ENCODE measurements at regions not wholly inside any gene's neighbourhood (a gene's known extent, or its start where the extent isn't known, plus 50 kb on each side); places are given as distances from the start of the nearest gene placed in this dataset.
"Not testable (repeated sequence)": the region's sequence is repeated elsewhere in the genome, so short reads cannot be mapped to it uniquely, and the experiment has no call there.

DNA sequence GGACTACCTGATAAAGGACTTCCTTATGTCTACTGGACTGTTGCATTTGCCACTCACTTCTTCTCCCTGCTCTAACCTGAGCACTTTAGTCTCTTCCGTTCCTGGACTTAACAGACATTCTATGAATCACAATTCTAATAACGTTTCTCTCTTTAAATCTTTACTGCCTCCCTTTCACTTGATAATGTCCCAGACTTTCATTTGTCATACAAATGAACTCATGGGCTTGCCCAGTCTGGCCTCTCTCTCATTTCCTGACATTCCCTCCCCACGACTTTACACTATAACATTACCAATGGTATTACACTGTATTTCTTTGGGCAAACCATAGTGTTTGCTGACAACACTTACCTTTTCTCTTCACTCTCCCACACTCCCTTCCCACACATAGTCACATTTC, 540.7 kb upstream of the TMEFF2 start:
- Histone ChIP-seq H3K27ac (no peak overlapping the region), H3K4me3 (no peak overlapping the region), H3K9me3 (replicated peaks) (no peaks in the 10 kb centered on the region), H3K4me1 (replicated peaks) (no peaks in the 10 kb centered on the region), H3K36me3 (no peaks in the 10 kb centered on the region), H3K27me3 (replicated peaks) (no peaks in the 10 kb centered on the region; the same call in 1 of the 2 replicates)
- no peak for DNase-seq (ENCODE audit: low read depth in 1 of 2, low spot score in 2 of 2)

DNA sequence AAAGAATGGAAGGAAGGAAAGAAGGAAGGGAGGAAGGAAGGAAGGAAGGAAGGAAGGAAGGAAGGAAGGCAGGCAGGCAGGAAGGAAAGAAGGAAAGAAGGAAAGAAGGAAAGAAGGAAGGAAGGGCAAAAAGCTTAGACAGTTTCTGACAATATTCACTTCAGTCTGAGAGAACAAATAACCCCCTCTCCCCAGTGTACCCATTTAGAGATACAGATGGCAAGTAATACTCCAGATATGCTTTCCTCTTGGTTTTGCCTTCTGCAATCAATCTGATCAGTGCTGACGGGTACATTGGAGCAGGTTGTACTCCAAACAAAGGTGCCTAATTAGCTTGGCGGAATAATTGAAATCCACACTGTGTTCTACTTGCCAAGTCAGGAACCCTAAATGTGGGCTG, 534.6 kb upstream of the TMEFF2 start:
- no peaks in the 10 kb centered on the region for H3K9me3 ChIP-seq (replicated peaks)
- DNase-seq (ENCODE audit: low read depth in 1 of 2, low spot score in 2 of 2) = no peak
- H3K4me3 ChIP-seq = no peak overlapping the region
- H3K4me1 ChIP-seq (replicated peaks) = no peaks in the 10 kb centered on the region
- no peaks in the 10 kb centered on the region for H3K36me3 ChIP-seq
- no peaks in the 10 kb centered on the region for H3K27me3 ChIP-seq (replicated peaks)
- H3K27ac ChIP-seq = no peak overlapping the region

DNA sequence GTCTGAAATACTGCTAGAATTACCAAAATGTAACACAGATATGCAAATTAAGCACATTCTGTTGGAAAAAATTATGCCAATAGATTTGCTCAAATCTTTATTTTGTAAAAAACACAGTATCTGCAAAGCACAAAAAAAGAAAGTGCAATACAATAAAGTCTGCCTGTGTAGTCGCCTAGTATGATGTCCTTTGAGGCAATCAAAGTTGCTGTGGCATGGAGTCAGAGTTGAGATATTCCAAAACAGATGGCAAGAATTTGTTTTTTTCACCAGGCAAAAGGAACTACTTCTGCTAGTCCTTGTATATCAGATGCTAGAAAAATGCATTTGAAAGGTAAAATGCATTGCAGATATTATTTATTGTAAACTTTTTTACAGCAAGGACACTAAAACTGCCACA, 531.3 kb upstream of the TMEFF2 start:
- no peaks in the 10 kb centered on the region for H3K9me3 ChIP-seq (replicated peaks)
- H3K36me3 ChIP-seq = no peaks in the 10 kb centered on the region
- H3K4me3 ChIP-seq = no peak overlapping the region
- DNase-seq (ENCODE audit: low read depth in 1 of 2, low spot score in 2 of 2) = no peak
- no peaks in the 10 kb centered on the region for H3K27me3 ChIP-seq (replicated peaks)
- no peaks in the 10 kb centered on the region for H3K4me1 ChIP-seq (replicated peaks)
- H3K27ac ChIP-seq = no peak overlapping the region

DNA sequence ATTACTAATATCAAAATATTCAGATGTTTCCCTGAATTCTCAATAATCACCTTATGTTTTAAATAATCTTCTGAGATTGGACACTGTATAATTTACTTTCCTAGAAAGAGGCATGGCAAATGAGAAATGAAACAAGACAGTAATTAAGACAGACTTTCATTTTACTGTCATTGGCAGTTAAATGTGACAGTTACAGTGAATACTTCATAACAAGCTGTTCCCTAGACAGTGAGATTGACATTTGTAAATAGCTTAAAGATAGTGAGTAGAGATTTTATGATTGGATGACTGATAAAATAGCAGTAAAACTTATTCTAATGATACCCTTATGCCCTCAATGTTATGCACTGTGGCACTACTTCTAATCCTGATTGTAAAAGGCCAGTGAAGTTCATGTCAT, 524.9 kb upstream of the TMEFF2 start:
- no peaks in the 10 kb centered on the region for H3K4me1 ChIP-seq (replicated peaks)
- no peaks in the 10 kb centered on the region for H3K36me3 ChIP-seq
- H3K4me3 ChIP-seq = no peak overlapping the region
- DNase-seq (ENCODE audit: low read depth in 1 of 2, low spot score in 2 of 2) = no peak
- no peaks in the 10 kb centered on the region for H3K27me3 ChIP-seq (replicated peaks)
- H3K9me3 ChIP-seq (replicated peaks) = no peaks in the 10 kb centered on the region
- H3K27ac ChIP-seq = no peak overlapping the region

DNA sequence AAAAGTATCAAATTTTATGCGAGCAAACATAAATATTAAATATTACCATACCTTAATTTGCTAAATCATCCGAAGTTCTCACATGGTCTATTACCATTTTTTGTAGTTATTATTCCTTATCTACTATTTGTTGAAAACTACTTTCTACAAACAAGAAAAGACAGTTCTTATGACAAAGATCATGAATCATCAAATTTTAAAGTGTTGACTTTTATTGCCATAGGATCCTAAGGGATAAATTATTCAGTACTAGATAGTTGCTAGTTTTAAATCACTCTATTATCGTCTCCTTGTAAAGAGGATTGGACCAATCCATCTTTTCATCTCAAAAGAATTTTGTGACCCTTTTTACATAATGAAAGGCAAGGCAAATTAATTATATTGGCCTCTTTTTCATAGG, 523.6 kb upstream of the TMEFF2 start:
- Histone ChIP-seq H3K9me3 (replicated peaks) (no peaks in the 10 kb centered on the region), H3K4me3 (no peak overlapping the region), H3K27ac (no peak overlapping the region), H3K4me1 (replicated peaks) (no peaks in the 10 kb centered on the region), H3K27me3 (replicated peaks) (no peaks in the 10 kb centered on the region), H3K36me3 (no peaks in the 10 kb centered on the region)
- no peak for DNase-seq (ENCODE audit: low read depth in 1 of 2, low spot score in 2 of 2)

DNA sequence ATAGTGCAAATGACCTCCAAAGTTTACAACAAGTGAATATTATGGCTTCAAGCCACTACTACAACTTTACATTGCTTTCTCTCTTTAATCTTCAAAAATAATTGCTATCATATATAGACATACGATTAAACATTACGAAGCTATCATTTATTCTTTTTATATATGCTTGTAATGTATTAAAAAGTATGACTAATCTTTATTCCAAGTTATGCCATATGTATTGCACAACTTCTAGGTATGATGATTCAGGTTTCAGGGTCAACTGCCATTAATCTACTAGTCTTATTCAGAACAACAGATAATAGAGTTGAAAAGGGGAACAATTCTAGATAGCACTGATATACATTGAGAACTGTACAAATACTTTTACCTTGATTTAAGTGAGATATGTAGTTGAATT, 506.2 kb upstream of the TMEFF2 start:
- Histone ChIP-seq H3K4me1 (replicated peaks) (no peaks in the 10 kb centered on the region), H3K36me3 (no peaks in the 10 kb centered on the region), H3K27me3 (replicated peaks) (no peaks in the 10 kb centered on the region), H3K9me3 (replicated peaks) (no peaks in the 10 kb centered on the region), H3K27ac (no peak overlapping the region), H3K4me3 (no peak overlapping the region)
- no peak for DNase-seq (ENCODE audit: low read depth in 1 of 2, low spot score in 2 of 2)

DNA sequence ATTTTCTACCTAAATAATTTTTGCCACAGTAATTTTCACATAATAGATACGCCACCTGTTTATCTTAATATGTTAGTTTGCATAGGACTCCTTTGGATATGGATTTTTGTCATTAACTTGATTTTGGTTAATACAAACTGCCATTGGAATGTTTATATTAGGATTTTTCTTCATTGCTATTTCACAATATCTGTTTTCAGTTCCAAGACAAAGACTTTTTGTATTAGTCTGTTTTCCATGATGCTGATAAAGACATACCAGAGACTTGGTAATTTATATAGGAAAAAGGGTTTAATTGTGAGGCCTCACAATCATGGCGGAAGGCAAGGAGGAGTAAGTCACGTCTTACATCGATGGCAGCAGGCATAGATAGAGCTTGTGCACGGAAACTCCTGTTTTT, 503.1 kb upstream of the TMEFF2 start:
- no peaks in the 10 kb centered on the region for H3K36me3 ChIP-seq
- no peaks in the 10 kb centered on the region for H3K27me3 ChIP-seq (replicated peaks)

DNA sequence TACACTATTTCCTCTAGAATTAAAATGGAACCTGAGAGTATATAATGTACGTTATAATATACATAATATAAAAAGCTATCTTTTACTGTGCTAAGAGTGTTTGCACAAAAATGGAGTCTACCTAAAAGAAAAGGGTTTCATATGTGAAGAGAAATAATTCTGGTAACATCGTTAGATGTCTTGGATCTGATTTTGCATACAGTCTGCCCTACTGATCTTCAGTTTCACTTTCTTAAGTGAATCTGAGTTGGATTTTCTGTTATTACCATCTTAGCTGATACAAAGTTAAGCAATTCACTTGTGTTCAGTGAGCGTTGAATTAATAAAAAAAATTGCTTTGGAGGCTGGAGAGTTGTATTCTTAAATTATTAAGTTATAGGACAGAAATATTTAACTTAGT, 502.1 kb upstream of the TMEFF2 start:
- Histone ChIP-seq H3K27me3 (replicated peaks) (no peaks in the 10 kb centered on the region), H3K4me1 (replicated peaks) (no peaks in the 10 kb centered on the region), H3K27ac (no peak overlapping the region), H3K4me3 (no peak overlapping the region), H3K36me3 (no peaks in the 10 kb centered on the region), H3K9me3 (replicated peaks) (no peaks in the 10 kb centered on the region)
- DNase-seq (ENCODE audit: low read depth in 1 of 2, low spot score in 2 of 2) = no peak

More for the DNA sequence above, 503.1 kb upstream of the TMEFF2 start:
- H3K4me1 ChIP-seq (replicated peaks) = no peaks in the 10 kb centered on the region
- H3K27ac ChIP-seq = no peak overlapping the region
- no peak for DNase-seq (ENCODE audit: low read depth in 1 of 2, low spot score in 2 of 2)
- H3K4me3 ChIP-seq = no peak overlapping the region
- no peaks in the 10 kb centered on the region for H3K9me3 ChIP-seq (replicated peaks)

DNA sequence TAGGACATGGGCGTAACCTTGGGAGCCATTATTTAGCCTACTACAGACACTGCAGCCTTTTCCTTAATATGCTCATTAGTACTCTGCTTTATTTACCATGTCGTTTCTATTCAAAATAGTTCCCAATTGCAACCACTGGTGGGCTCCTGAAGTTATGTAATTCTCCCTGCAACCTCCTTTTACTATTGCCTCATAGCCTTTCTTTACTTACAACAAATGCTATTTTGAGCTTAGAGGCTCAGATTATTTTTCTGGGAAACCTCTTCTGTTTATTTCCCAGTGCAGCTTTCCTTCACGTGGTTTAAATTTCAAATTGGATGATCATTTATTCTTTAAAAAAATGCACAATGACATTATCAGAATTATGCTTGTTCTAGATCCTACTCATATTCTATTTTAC, 492.3 kb upstream of the TMEFF2 start:
- Histone ChIP-seq H3K27me3 (replicated peaks) (no peaks in the 10 kb centered on the region), H3K36me3 (no peaks in the 10 kb centered on the region), H3K9me3 (replicated peaks) (no peaks in the 10 kb centered on the region), H3K4me1 (replicated peaks) (no peaks in the 10 kb centered on the region), H3K4me3 (no peak overlapping the region), H3K27ac (no peak overlapping the region)
- DNase-seq (ENCODE audit: low read depth in 1 of 2, low spot score in 2 of 2) = no peak

DNA sequence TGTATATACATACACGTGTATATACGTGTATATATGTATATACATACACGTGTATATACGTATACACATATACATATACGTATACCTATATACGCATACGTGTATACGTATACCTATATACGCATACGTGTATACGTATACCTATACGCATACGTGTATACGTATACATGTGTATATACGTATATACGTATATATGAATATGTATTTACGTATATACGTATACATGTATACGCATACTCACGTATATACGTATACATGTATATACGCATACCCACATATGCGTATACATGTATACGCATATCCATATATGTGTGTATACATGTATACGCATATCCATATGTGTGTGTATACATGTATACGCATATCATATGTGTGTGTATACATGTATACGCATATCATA, 487.8 kb upstream of the TMEFF2 start:
- H3K9me3 ChIP-seq (replicated peaks); H3K27me3 ChIP-seq (replicated peaks); H3K27ac ChIP-seq; H3K4me3 ChIP-seq; H3K4me1 ChIP-seq (replicated peaks); H3K36me3 ChIP-seq; DNase-seq (ENCODE audit: low read depth in 1 of 2, low spot score in 2 of 2): not testable (repeated sequence)

DNA sequence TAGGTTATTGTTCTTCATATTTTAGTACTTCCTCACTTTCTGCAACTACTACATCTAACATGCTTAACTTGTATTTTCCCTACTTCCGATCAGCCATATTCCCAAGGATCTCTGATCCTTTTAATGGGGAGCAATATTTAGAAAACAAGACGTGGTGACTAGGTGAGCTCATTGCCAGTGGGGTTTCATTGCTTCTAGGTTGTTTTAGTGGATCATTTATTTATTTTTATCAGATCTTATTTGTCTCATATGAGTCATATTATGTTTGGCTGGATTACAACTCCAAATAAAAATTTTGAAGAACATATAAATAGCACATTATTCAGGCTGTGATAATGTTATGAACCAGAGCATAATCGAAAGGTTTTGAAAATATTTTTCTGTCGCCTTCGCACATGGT, 480.9 kb upstream of the TMEFF2 start:
- H3K9me3 ChIP-seq (replicated peaks) = no peaks in the 10 kb centered on the region
- H3K27ac ChIP-seq = no peak overlapping the region
- no peak for DNase-seq (ENCODE audit: low read depth in 1 of 2, low spot score in 2 of 2)
- H3K4me1 ChIP-seq (replicated peaks) = no peaks in the 10 kb centered on the region
- no peaks in the 10 kb centered on the region for H3K27me3 ChIP-seq (replicated peaks)
- H3K4me3 ChIP-seq = no peak overlapping the region
- H3K36me3 ChIP-seq = no peaks in the 10 kb centered on the region

DNA sequence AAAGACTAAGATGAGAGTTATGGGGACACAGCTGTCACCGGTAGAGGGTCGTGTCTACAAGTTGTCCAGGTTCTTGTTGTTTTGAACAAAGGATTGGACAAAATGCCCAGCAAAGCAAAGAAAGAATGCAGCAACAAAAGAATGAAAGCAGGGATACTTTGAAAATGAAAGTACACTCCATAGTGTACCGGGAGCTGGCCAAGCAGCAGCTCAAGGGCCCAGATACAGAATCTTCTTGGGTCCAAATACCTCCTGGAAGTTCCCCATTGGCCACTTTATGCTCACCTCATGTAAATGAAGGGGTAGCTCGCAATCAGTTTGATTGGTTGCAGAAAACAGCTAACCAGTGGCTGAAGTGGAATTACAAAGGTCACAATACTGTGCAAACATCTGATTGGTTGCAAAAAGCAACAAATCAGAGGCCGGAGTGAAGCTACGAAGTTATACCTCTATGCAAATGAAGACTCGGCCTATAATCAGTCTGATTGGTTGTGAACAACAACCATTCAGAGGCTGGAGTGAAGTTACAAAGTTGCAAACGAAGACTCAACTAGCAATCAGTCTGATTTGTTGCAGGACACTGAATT, 474.9 kb upstream of the TMEFF2 start:
- Histone ChIP-seq H3K4me3 (0 out of 2 replicates have a peak overlapping the region, but pooled peaks have one; percentile 6), H3K27ac (no peak overlapping the region), H3K9me3 (replicated peaks) (no peaks in the 10 kb centered on the region), H3K36me3 (no peaks in the 10 kb centered on the region), H3K27me3 (replicated peaks) (no peaks in the 10 kb centered on the region), H3K4me1 (replicated peaks) (0 out of 2 replicates have a peak, but pooled peaks cover 3% of the 10 kb centered on the region)
- DNase-seq (ENCODE audit: low read depth in 1 of 2, low spot score in 2 of 2) = no peak

DNA sequence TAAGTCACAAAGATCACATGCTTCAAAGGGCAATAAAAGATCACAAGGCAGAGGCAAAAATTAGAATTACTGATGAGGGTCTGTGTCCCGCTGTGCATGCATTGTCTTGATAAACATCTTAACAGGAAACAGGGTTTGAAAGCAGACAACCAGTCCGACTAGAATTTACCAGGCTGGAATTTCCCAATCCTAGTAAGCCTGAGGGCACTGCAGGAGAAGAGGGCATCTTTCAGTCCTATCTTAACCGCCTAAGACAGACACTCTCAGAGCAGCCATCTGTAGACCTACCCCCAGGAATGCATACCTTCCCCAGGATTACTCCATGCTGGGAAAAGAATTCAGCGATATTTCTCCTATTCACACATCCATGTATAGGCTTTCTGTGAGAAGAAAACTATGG, 465.8 kb upstream of the TMEFF2 start:
- H3K27me3 ChIP-seq (replicated peaks); H3K4me3 ChIP-seq; H3K27ac ChIP-seq; DNase-seq (ENCODE audit: low read depth in 1 of 2, low spot score in 2 of 2); H3K4me1 ChIP-seq (replicated peaks); H3K36me3 ChIP-seq; H3K9me3 ChIP-seq (replicated peaks): not testable (repeated sequence)

DNA sequence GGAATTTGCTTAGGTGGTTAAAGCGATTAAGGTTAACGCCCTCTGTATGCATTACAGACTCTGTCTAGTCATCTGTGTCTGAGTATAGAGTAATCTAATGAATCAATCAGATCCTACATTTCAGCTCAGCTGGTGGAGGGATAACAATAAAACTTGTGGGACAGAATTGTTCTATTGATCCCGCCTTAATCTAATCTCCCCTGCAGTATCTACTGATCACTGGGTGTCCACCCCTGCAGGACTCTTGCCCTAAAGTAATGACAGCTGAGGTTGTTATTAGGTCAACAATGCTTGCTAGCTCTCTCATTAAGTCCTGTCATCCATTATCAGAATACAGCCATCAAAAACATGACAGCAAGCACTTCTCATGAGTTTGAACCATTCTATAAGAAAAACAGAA, 462.6 kb upstream of the TMEFF2 start:
- Histone ChIP-seq H3K4me3 (no peak overlapping the region), H3K27me3 (replicated peaks) (no peaks in the 10 kb centered on the region), H3K36me3 (no peaks in the 10 kb centered on the region), H3K4me1 (replicated peaks) (no peaks in the 10 kb centered on the region), H3K9me3 (replicated peaks) (no peaks in the 10 kb centered on the region), H3K27ac (no peak overlapping the region)
- no peak for DNase-seq (ENCODE audit: low read depth in 1 of 2, low spot score in 2 of 2)

DNA sequence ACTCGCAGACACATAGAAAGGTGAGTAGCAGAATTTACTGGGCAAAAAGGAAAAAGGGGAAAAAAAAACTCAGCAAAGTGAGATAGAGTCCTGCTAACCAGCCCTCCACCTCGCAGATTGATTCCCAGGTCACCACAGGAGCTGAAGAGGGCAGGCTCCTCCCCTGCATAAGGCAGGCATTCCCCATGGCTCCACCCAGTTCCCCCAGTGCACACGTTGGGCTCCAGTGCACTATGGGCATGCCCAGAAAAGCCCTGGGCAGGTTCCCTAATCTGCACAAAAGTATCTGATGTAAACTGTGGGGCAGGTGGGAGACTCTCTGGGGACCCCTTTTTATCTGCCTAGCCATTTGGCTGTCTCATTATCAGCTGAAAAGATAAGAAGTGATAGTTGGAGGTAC, 461.2 kb upstream of the TMEFF2 start:
- Histone ChIP-seq H3K36me3 (no peaks in the 10 kb centered on the region), H3K4me3 (no peak overlapping the region), H3K27me3 (replicated peaks) (no peaks in the 10 kb centered on the region), H3K4me1 (replicated peaks) (no peaks in the 10 kb centered on the region), H3K9me3 (replicated peaks) (no peaks in the 10 kb centered on the region), H3K27ac (no peak overlapping the region)
- DNase-seq (ENCODE audit: low read depth in 1 of 2, low spot score in 2 of 2) = no peak

Data from SJSA1 (cell line).